ENCODE measurements at regions not wholly inside any gene's neighbourhood (a gene's known extent, or its start where the extent isn't known, plus 50 kb on each side); places are given as distances from the start of the nearest gene placed in this dataset.

DNA sequence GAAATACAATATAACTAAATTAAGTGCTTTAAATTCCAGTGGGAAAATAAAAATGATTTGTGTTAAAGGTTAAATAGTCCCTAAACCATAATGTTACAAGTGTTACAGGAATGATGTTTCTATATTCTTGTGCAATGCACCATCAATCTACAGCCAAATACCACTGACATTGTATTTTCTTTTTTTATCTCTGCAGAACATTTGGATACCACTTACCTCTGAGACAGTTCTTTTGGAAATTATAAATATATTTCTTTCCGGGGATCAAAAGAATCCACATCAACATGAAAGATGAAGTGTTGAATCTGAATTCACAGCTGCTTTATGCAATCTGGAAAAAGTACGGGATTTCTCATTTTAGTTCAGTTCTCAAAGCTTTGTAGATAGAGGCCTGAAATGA lies 518.3 kb upstream of the AGA start:
- no peak overlapping the region for H3K4me3 ChIP-seq (ENCODE audit: low read depth, low read length)
- no peak for DNase-seq (ENCODE audit: low read depth)
- in situ Hi-C loops (cut with HindIII; ENCODE audit: low sequenced_read_pairs): no loop called here
- TF ChIP-seq, protein P1, sequence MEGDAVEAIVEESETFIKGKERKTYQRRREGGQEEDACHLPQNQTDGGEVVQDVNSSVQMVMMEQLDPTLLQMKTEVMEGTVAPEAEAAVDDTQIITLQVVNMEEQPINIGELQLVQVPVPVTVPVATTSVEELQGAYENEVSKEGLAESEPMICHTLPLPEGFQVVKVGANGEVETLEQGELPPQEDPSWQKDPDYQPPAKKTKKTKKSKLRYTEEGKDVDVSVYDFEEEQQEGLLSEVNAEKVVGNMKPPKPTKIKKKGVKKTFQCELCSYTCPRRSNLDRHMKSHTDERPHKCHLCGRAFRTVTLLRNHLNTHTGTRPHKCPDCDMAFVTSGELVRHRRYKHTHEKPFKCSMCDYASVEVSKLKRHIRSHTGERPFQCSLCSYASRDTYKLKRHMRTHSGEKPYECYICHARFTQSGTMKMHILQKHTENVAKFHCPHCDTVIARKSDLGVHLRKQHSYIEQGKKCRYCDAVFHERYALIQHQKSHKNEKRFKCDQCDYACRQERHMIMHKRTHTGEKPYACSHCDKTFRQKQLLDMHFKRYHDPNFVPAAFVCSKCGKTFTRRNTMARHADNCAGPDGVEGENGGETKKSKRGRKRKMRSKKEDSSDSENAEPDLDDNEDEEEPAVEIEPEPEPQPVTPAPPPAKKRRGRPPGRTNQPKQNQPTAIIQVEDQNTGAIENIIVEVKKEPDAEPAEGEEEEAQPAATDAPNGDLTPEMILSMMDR (IDR thresholded peaks at IDR 0.05; ENCODE audit: low read depth, low read length, missing control alignments): no peak

DNA sequence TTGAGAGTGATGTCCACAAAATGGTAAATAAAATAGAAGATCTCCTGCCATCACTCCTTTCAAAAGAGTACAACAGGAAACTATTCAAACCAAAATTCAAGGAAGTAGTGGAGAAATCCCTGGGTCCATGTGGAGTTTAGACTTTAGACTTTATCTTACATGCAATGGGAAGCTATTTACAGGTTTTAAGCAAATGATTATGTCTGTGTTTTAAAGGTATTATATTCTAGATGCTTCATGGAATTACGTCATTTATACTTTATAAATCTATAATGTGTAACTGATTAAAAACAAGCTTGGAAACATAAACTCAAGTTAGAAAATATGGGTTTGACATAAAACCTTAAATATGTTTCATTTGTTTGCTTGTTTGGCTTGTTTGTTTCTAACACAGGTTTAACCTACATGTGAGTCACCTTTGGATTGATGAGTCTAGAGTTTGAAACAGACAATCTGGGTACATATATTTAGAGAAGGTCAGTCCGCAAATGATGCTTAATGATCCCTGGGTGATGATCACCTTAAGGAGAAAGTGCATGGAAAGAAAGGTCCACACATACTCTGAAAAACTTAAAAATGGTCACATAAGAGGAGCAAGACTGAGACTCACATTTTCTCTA lies 519.6 kb upstream of the AGA start:
- in situ Hi-C loops (cut with HindIII; ENCODE audit: low sequenced_read_pairs): no loop called here
- DNase-seq (ENCODE audit: low read depth): no peak
- H3K4me3 ChIP-seq (ENCODE audit: low read depth, low read length): no peak overlapping the region
- TF ChIP-seq, protein P1 (IDR thresholded peaks at IDR 0.05; ENCODE audit: low read depth, low read length, missing control alignments): no peak

DNA sequence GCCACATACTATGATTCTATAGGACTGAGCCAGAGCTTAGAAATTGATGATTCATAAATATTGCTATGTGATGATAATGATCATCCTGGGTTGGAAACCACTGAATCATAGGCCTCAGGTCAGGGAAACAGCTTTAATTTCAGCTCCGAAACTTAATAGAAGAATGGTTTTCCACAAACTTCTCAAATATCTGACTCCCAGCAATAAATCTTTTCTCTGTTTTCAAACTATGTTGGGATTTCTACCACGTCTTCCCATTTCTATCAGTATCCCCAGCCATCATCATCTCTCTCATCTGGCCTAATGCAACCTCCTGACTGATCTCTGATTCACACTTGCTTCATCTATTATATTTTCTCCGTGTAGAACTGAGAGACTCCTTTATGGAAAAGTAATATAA lies 521.8 kb upstream of the AGA start:
- TF ChIP-seq, protein P1 (IDR thresholded peaks at IDR 0.05; ENCODE audit: low read depth, low read length, missing control alignments): no peak
- no peak for DNase-seq (ENCODE audit: low read depth)
- H3K4me3 ChIP-seq (ENCODE audit: low read depth, low read length): no peak overlapping the region
- in situ Hi-C loops (cut with HindIII; ENCODE audit: low sequenced_read_pairs): no loop called here

DNA sequence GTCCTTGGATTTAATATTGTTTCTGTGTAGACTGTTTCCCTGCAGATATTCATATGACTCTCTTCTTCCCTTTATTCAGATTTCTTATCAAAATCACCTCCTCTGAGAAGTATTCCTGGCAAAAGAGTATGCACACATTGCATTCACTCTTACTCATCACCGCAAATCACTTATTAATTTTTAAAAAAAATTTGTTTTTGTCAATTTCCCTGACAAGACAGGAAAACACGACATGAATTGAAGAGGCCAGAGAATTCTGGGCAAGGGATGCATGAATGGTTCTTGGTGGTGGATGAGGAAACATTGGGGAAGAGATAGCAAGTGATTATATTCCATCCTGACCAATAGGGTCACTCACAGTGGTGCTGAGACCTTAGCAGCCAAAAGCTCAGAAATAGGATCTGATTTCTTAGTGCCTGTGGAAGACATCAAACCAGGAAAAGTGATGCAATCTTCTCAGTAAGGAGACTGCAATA lies 522.5 kb upstream of the AGA start:
- TF ChIP-seq, protein P1 (IDR thresholded peaks at IDR 0.05; ENCODE audit: low read depth, low read length, missing control alignments): no peak
- in situ Hi-C loops (cut with HindIII; ENCODE audit: low sequenced_read_pairs): no loop called here
- no peak overlapping the region for H3K4me3 ChIP-seq (ENCODE audit: low read depth, low read length)
- no peak for DNase-seq (ENCODE audit: low read depth)

DNA sequence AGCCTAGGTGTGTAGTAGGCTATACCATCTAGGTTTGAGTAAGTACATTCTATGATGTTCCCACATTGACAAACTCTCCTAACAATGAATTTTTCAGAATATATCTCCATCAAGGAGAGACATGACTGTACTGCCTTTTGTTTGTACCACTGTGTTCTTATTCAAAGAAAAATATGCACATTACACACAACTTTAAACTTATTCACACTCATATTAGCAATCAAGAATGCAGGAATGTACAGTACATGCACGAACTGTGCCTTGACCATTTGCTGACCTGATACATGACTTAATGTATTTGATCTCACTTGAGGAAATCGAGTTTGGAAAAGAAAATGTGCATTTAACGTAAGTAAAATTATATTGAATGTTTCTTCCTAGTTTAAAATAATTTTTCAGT lies 525.1 kb upstream of the AGA start:
- no peak overlapping the region for H3K4me3 ChIP-seq (ENCODE audit: low read depth, low read length)
- no peak for DNase-seq (ENCODE audit: low read depth)
- TF ChIP-seq, protein P1 (IDR thresholded peaks at IDR 0.05; ENCODE audit: low read depth, low read length, missing control alignments): no peak
- in situ Hi-C loops (cut with HindIII; ENCODE audit: low sequenced_read_pairs): no loop called here

DNA sequence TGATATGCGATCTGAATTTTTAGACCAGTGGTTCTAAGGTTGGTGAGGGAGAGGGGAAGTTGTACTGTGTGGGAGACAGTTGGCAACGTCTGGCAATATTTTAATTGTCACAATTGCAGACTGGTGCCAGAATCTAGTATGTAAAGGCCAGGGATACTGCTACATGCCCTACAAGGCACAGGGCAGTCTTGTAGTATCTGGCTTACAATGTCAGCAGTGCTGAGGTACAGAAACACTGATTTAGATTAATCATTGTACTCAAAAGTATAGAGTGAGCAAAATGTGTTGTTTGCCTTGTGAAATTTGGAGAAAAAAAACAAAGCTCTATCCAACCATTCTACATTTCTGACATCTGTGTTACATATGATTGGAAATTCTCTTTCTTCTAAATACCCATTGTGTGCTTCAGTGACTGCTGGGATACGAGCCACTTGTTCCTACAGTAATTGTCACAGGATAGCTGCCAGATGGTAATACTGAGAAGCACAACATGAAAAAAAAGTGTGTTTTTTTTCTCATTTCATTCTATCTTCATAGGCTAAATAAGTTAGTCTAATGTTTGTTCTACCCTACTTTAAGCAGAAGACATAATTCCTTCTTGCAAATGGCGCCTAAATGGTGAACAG lies 526.7 kb upstream of the AGA start:
- in situ Hi-C loops (cut with HindIII; ENCODE audit: low sequenced_read_pairs): no loop called here
- no peak for DNase-seq (ENCODE audit: low read depth)
- TF ChIP-seq, protein P1 (IDR thresholded peaks at IDR 0.05; ENCODE audit: low read depth, low read length, missing control alignments): no peak
- H3K4me3 ChIP-seq (ENCODE audit: low read depth, low read length): no peak overlapping the region

Measured in astrocyte of the cerebellum (primary cell).